ENCODE measurements at regions not wholly inside any gene's neighbourhood (a gene's known extent, or its start where the extent isn't known, plus 50 kb on each side); places are given as distances from the start of the nearest gene placed in this dataset.

DNA sequence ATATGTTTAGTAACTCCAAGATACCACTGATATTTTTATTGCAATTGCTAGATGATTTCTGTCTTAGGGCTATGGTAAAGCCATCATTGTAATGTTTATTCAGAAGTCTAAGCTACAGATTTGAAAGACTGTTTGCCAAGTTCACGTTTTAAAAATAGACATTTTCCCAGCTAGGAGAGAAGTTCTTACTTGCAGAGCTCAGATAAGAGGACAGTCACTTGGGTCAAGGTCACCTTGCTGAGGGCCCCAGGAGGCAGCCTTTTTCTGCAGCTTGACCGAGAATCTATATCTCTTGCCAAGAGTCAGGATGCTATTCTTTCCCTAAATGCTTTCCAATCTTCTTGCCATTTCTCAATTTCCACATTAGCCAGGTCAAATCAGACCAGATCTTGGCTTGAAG lies 1011.2 kb downstream of the KCNMA1 start (continued):
- TF ChIP-seq HDAC2 (IDR thresholded peaks at IDR 0.05) (no peak), CHCHD3 (CRISPR knock-in tag; IDR thresholded peaks at IDR 0.05) (no peak)

- POLR2A ChIA-PET, result no interaction called here
- no peak for ATAC-seq
- in situ Hi-C loops (cut with MboI), result no loop called here
Measured at GRCh38 chr10:76624470-76624869, 1013.1 kb downstream of the KCNMA1 start.

More at GRCh38 chr10:76624470-76624869, 1013.1 kb downstream of the KCNMA1 start:
- DNase-seq (ENCODE audit: extremely low read depth in 1 of 4, low spot score in 3 of 4) (no peak), FAIRE-seq (no peak)
- no TSS peak for BruUV-seq (replicated peaks)
- intact Hi-C loops (cut with micrococcal nuclease), result no loop called here
- no peak overlapping the region for H3K27ac ChIP-seq (ENCODE audit: extremely low read depth, low read depth, low read length)
- CTCF ChIA-PET (ENCODE audit: low intra/inter-chr PET ratio), result no interaction called here
- H3K27me3 ChIP-seq (ENCODE audit: control insufficient read depth in 2 of 2, insufficient read depth in 2 of 2, low read length in 2 of 2), result no peaks in the 10 kb centered on the region
- H3K36me3 ChIP-seq (ENCODE audit: control insufficient read depth, insufficient read depth, low read length), result no peaks in the 10 kb centered on the region
- no peak for TF ChIP-seq POLR2A (conservative IDR thresholded peaks at IDR 0.05)
- TF ChIP-seq POLR2G (IDR thresholded peaks at IDR 0.05; ENCODE audit: low read depth, low read length), result no peak
- no peak for TF ChIP-seq ATF1 (CRISPR knock-in tag; IDR thresholded peaks at IDR 0.05)
- no peak for TF ChIP-seq ATF1 (tag; IDR thresholded peaks at IDR 0.05)
- TF ChIP-seq PHB2 (IDR thresholded peaks at IDR 0.05; ENCODE audit: low read depth), result no peak
- no peak for TF ChIP-seq HDAC6 (IDR thresholded peaks at IDR 0.05; ENCODE audit: low read depth, low read length)
- no peak for TF ChIP-seq ZNF696 (CRISPR knock-in tag; conservative IDR thresholded peaks at IDR 0.05)
- no peak for TF ChIP-seq EZH2 (IDR thresholded peaks at IDR 0.05; ENCODE audit: borderline replicate concordance, low read depth, low read length)
- TF ChIP-seq SMAD2 (IDR thresholded peaks at IDR 0.05; ENCODE audit: low read depth, low read length), result no peak
- no peak for TF ChIP-seq XRCC4 (IDR thresholded peaks at IDR 0.05; ENCODE audit: extremely low read depth, insufficient read depth, insufficient read length)
- no peak for TF ChIP-seq TBP (optimal IDR thresholded peaks at IDR 0.05; ENCODE audit: low read depth, low read length)
- TF ChIP-seq, protein P1, sequence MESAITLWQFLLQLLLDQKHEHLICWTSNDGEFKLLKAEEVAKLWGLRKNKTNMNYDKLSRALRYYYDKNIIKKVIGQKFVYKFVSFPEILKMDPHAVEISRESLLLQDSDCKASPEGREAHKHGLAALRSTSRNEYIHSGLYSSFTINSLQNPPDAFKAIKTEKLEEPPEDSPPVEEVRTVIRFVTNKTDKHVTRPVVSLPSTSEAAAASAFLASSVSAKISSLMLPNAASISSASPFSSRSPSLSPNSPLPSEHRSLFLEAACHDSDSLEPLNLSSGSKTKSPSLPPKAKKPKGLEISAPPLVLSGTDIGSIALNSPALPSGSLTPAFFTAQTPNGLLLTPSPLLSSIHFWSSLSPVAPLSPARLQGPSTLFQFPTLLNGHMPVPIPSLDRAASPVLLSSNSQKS (CRISPR knock-in tag; IDR thresholded peaks at IDR 0.05), result no peak
- no peak for TF ChIP-seq BRD4 (IDR thresholded peaks at IDR 0.05)
- TF ChIP-seq ZNF561 (CRISPR knock-in tag; conservative IDR thresholded peaks at IDR 0.05), result no peak
- no peak for TF ChIP-seq HMG20A (CRISPR knock-in tag; conservative IDR thresholded peaks at IDR 0.05)
- H3K4me1 ChIP-seq (replicated peaks in 1 of 2; ENCODE audit: control insufficient read depth in 2 of 2, insufficient read depth in 2 of 2, low read length in 2 of 2), result no peaks in the 10 kb centered on the region
- no peak overlapping the region for H3K4me3 ChIP-seq
- no peak overlapping the region for H2AFZ ChIP-seq (ENCODE audit: low read depth, low read length)
- no peaks in the 10 kb centered on the region for H3K9me3 ChIP-seq (replicated peaks; ENCODE audit: control insufficient read depth, insufficient read depth, low read depth, low read length)
- H3K9me1 ChIP-seq (ENCODE audit: control insufficient read depth, insufficient read depth, low read length), result no peaks in the 10 kb centered on the region
- 0% methylated on average over 6 of the region's 6 CpGs for WGBS (ENCODE audit: insufficient coverage, low coverage, missing lambda C conversion rate)
- no peaks in the 10 kb centered on the region for H3K79me2 ChIP-seq (ENCODE audit: control insufficient read depth, insufficient read depth, low read length)
- no peak overlapping the region for H3K9ac ChIP-seq (ENCODE audit: insufficient read depth in 1 of 2, low read depth in 2 of 2, low read length in 2 of 2)
- no peaks in the 10 kb centered on the region for H4K20me1 ChIP-seq (replicated peaks; ENCODE audit: control insufficient read depth, insufficient read depth, low read length)
- H3K4me2 ChIP-seq (ENCODE audit: insufficient read depth, low read length), result no peak overlapping the region

All from K562 (cell line).